Tongue (tissue), 2 donors: ENCODE measurements at regions not wholly inside any gene's neighbourhood (a gene's known extent, or its start where the extent isn't known, plus 50 kb on each side); places are given as distances from the start of the nearest gene placed in this dataset. TPM values are rescaled to one million over a fixed set of nuclear protein-coding genes. Genes with fewer than 3 reads are reported as not detected.

ENCODE experiments used
- DNase-seq: peaks from one replicate; pipeline ENCODE4 v3.0.0-alpha.2; 2015
- small RNA-seq: library from RNA; depleted of rRNA; stranded (forward); fragments of <200 nt; gene quantifications from one replicate; pipeline ENCODE3, GENCODE V24; 2014; ENCODE audit warnings: low replicate concordance

DNA sequence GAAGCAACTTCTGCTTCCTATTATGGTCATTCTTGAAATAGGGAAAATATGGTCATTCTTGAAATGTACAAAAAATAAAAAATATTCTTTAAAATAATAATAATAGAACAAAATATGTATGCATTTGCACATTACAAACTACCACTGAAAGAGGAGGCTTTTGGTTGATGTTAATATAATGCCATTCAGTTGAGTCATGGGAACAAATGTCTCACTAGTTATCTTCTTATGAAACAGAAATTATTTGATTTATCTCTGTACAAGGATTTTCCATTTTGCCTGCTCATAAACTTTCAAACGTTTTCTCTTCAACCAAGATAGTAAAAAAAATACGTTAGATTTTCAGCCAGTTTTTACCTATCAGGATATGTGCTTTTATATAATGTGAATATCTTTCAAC, 1662.7 kb downstream of the OTOL1 start:
- no peak for DNase-seq

DNA sequence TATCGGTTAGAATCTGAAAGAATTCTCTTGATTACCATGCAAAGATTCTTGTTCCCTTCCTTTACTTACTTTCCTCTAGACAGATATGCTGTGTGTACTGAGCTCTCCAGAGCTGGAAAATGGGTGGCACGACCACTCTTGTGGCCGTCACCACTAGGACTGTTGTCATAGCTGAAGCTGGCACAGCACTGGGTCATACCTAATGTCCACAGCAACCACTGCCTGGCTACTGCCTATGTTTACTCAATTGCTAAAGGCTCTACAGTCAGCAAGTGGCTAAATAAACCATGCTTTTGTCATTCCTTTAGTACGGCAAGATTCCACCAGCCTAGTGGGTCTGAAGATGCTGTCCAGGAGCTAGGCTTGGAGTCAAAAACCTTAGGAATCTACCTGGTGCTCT, 1643.0 kb downstream of the OTOL1 start:
- DNase-seq: no peak

DNA sequence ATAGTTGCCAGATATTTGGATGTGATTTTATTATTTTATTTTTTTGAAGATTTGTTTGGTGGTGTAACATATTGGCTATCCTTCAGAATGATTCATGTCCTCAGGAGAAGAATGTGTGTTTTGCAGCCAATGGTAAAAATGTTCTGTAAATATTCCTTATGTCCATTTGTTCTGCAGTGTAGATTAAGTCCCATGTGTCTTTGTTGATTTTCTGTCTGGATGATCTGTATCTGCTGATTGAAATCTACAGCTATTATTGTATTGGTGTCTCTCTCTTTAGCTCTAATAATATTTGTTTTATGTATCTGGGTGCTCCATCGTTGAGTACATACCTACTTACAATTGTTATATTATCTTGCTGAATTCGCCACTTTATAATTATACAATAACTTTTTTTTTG, 1641.7 kb downstream of the OTOL1 start:
- DNase-seq: no peak

DNA sequence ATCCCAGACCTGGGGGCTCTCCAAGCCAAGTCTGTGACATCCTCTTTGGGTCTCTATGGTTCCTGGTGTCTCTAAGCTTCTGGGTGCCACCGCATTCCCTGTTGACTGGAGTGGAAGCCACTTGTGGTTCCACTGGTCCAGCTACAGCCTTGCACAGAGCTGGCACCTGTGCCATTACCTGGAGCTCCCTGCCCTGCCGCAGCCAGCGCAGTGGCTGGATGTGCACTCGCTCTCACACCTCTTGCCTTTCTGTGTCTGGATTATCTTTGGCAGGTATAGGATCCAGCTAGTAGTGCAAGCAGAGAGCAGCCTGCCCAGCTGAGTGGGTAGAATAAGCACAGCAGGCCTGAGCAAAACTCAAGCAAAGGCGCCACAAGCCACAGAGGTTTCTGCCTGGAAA, 1635.5 kb downstream of the OTOL1 start:
- DNase-seq: no peak

DNA sequence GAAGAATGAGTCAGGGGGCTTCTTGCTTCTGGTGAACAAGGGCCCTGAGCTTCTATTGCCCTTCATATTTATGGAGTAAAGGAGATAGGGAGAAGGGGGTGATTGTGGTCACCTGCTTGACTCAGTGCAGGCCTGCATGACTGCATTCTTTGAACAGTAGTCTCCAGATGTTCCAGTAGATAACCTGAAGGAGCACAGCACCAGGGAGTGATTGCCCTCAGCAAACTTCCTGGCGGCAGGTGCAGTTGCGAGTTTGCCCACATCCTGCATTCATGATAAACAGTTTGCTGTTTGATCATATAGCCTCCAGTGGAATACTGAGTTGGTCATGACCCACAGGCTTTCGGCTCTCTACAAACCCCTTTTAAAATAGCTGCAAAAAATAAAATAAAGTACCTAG, 1632.7 kb downstream of the OTOL1 start:
- DNase-seq: no peak

DNA sequence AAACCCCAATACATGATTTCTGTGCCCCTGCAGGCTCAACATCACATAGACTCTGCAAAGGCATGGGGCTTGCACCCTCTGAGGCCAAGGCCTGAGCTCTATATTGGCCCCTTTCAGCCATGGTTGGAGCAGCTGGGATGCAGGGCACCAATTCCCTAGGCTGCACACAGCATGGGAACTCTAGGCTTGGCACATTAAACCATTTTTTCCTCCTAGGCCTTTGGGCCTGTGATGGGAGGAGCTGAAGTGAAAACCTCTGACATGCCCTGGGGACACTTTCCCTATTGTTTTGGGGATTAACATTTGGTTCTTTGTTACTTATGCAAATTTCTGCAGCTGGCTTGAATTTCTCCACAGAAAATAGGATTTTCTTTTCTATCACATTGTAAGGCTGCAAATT, 1629.5 kb downstream of the OTOL1 start:
- no peak for DNase-seq

Small RNA genes lying in the stretch of these regions (small RNA-seq; reads per million reads assigned to genes)
- gene MIR1263 (not detected), gene RNU7-82P (not detected)
